ENCODE measurements at regions not wholly inside any gene's neighbourhood (a gene's known extent, or its start where the extent isn't known, plus 50 kb on each side); places are given as distances from the start of the nearest gene placed in this dataset.

- no peak overlapping the region for H3K27ac Mint-ChIP-seq (ENCODE audit: unreplicated experiment)
- DNase-seq (ENCODE audit: low spot score) = no peak
- no peak overlapping the region for H3K4me3 Mint-ChIP-seq (ENCODE audit: unreplicated experiment)
- H3K9me3 Mint-ChIP-seq (ENCODE audit: unreplicated experiment) = peaks cover 32% of the 10 kb centered on the region
- peaks cover 7% of the 10 kb centered on the region for H3K36me3 Mint-ChIP-seq (ENCODE audit: low read depth, unreplicated experiment)
- peaks cover 23% of the 10 kb centered on the region for H3K27me3 Mint-ChIP-seq (ENCODE audit: unreplicated experiment)
- no peak for TF ChIP-seq CTCF (IDR thresholded peaks at IDR 0.05; ENCODE audit: unreplicated experiment)
- peaks cover 4% of the 10 kb centered on the region for H3K4me1 Mint-ChIP-seq (ENCODE audit: unreplicated experiment)
Observed at GRCh38 chr1:4170548-4171340, 270.7 kb upstream of the C1orf174 start.

GRCh38 chr1:4171480-4172450 lies 271.7 kb upstream of the C1orf174 start:
- H3K36me3 Mint-ChIP-seq (ENCODE audit: low read depth, unreplicated experiment) = peaks cover 7% of the 10 kb centered on the region

GRCh38 chr1:4172644-4173599 lies 272.9 kb upstream of the C1orf174 start:
- Mint-ChIP-seq H3K36me3 (ENCODE audit: low read depth, unreplicated experiment) (peaks cover 7% of the 10 kb centered on the region), H3K4me3 (ENCODE audit: unreplicated experiment) (no peak overlapping the region), H3K4me1 (ENCODE audit: unreplicated experiment) (no peaks in the 10 kb centered on the region), H3K27me3 (ENCODE audit: unreplicated experiment) (peaks cover 13% of the 10 kb centered on the region), H3K27ac (ENCODE audit: unreplicated experiment) (no peak overlapping the region), H3K9me3 (ENCODE audit: unreplicated experiment) (peaks cover 35% of the 10 kb centered on the region)
- DNase-seq (ENCODE audit: low spot score) = no peak
- TF ChIP-seq CTCF (IDR thresholded peaks at IDR 0.05; ENCODE audit: unreplicated experiment) = no peak

More at GRCh38 chr1:4171480-4172450, 271.7 kb upstream of the C1orf174 start:
- H3K27ac Mint-ChIP-seq (ENCODE audit: unreplicated experiment) = no peak overlapping the region
- peaks cover 20% of the 10 kb centered on the region for H3K27me3 Mint-ChIP-seq (ENCODE audit: unreplicated experiment)
- no peak for DNase-seq (ENCODE audit: low spot score)
- peaks cover 38% of the 10 kb centered on the region for H3K9me3 Mint-ChIP-seq (ENCODE audit: unreplicated experiment)
- no peak for TF ChIP-seq CTCF (IDR thresholded peaks at IDR 0.05; ENCODE audit: unreplicated experiment)
- peaks cover under 1% of the 10 kb centered on the region for H3K4me1 Mint-ChIP-seq (ENCODE audit: unreplicated experiment)
- H3K4me3 Mint-ChIP-seq (ENCODE audit: unreplicated experiment) = no peak overlapping the region

GRCh38 chr1:4173731-4174130 lies 273.7 kb upstream of the C1orf174 start:
- DNase-seq (ENCODE audit: low spot score) = no peak
- Mint-ChIP-seq H3K4me3 (ENCODE audit: unreplicated experiment) (no peak overlapping the region), H3K27me3 (ENCODE audit: unreplicated experiment) (peaks cover 11% of the 10 kb centered on the region), H3K4me1 (ENCODE audit: unreplicated experiment) (no peaks in the 10 kb centered on the region), H3K36me3 (ENCODE audit: low read depth, unreplicated experiment) (peaks cover 7% of the 10 kb centered on the region), H3K27ac (ENCODE audit: unreplicated experiment) (no peak overlapping the region), H3K9me3 (ENCODE audit: unreplicated experiment) (peaks cover 37% of the 10 kb centered on the region)
- TF ChIP-seq CTCF (IDR thresholded peaks at IDR 0.05; ENCODE audit: unreplicated experiment) = no peak
